H1 (cell line): ENCODE measurements at regions not wholly inside any gene's neighbourhood (a gene's known extent, or its start where the extent isn't known, plus 50 kb on each side); places are given as distances from the start of the nearest gene placed in this dataset.

Experiments used
- CHD1 ChIP-seq: IDR thresholded peaks from 2 replicates; pipeline ENCODE4 v1.6.1; 2012; ENCODE audit warnings: low read depth, low read length, improper control_type of control experiment
- CTBP2 ChIP-seq: IDR thresholded peaks from 2 replicates; pipeline ENCODE4 v1.7.0; 2011; ENCODE audit warnings: borderline replicate concordance, mild to moderate bottlenecking, moderate library complexity, mixed read lengths, low read length; ENCODE audit not compliant: insufficient read depth, insufficient read length
- HDAC6 ChIP-seq: IDR thresholded peaks from one replicate; pipeline ENCODE4 v1.7.1; 2012; ENCODE audit warnings: low read depth, mild to moderate bottlenecking, inconsistent platforms, low read length, moderate library complexity
- NRF1 ChIP-seq: IDR thresholded peaks from 2 replicates; pipeline ENCODE4 v1.6.1; 2011; ENCODE audit warnings: mild to moderate bottlenecking, low read depth, low read length, improper control_type of control experiment

GRCh38 chr9:13027879-13028278 is 251.6 kb downstream of the MPDZ start (continued):
- TF ChIP-seq CTBP2 (no peak), HDAC6 (no peak), CHD1 (no peak), NRF1 (no peak)
